ENCODE measurements at regions not wholly inside any gene's neighbourhood (a gene's known extent, or its start where the extent isn't known, plus 50 kb on each side); places are given as distances from the start of the nearest gene placed in this dataset.
"Not testable (repeated sequence)": the region's sequence is repeated elsewhere in the genome, so short reads cannot be mapped to it uniquely, and the experiment has no call there.

DNA sequence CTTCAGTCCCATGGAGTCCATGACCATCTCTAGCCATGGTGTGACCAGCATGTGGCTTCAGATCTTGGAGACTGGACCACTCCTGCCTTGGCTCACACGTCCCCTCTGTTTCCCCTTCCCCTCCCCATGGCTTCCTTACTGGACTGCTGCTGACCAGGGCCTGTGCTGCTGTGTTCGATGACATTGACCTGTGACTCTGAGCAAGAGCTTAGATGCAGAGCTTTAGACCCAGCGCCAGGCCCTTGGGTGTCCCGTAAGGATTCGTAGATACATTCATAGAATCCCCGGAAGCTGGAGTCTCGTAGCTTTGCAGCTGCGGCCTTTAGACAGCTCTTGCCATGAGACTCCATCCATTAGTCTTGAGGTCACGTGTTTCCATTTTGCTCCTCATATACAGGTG is 96.3 kb downstream of the NPIPB11 start:
- not testable (repeated sequence) for DNase-seq (ENCODE audit: low read depth)

DNA sequence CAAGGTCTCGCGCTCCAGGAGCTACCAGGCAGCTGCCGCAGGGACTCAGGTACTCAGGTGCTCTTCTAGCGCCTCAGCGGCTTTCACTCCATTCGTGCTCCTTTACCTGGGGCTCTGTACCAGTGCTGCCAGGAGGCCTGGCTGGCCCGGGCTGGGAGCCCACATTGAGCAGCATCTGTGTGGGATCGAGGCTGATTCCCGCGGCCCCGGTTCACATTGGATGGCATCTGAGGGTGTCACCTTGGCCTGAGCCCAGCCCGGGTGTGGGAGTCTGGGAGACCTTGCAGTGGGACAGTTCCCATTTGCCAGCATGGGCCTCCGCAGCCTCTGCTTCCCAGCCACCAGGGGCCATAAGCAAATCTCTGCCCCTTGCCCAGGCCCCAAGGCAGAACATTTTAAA is 96.9 kb downstream of the NPIPB11 start:
- not testable (repeated sequence) for DNase-seq (ENCODE audit: low read depth)

DNA sequence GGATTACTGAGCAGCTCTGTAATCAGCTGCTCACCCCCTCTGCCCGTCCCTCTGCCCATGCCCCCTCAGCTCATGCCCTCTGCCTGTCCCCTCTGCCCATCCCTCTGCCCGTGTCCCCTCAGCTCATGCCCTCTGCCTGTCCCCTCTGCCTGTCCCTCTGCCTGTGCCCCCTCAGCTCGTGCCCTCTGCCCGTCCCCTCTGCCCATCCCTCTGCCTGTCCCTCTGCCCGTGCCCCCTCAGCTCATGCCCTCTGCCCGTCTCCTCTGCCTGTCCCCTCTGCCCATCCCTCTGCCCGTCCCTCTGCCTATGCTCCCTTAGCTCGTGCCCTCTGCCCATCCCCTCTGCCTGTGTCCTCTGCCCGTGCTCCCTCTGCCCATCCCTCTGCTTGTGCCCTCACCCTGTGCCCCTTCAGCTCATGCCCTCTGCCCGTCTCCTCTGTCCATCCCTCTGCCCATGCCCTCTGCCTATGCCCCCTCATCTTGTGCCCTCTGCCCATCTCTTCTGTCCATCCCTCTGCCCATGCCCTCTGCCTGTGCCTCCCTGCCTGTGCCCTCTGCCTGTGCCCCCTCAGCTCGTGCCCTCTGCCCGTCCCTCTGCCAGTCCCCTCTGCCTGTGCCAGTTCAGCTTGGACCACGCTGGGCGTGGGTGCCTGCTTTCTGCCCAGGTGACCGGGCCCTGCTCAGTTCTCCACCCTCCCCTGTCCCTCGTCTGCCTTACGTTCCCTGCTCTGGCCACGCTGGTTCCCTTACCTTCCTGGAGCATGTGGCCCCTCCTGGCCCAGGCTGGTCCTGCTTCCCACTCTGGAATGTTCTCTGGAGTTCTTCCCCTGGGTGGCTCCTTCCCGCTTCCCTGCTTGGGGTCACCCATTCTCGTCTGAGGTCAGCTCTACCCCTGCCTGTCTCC is 97.6 kb downstream of the NPIPB11 start:
- no peak for DNase-seq (ENCODE audit: low read depth)

DNA sequence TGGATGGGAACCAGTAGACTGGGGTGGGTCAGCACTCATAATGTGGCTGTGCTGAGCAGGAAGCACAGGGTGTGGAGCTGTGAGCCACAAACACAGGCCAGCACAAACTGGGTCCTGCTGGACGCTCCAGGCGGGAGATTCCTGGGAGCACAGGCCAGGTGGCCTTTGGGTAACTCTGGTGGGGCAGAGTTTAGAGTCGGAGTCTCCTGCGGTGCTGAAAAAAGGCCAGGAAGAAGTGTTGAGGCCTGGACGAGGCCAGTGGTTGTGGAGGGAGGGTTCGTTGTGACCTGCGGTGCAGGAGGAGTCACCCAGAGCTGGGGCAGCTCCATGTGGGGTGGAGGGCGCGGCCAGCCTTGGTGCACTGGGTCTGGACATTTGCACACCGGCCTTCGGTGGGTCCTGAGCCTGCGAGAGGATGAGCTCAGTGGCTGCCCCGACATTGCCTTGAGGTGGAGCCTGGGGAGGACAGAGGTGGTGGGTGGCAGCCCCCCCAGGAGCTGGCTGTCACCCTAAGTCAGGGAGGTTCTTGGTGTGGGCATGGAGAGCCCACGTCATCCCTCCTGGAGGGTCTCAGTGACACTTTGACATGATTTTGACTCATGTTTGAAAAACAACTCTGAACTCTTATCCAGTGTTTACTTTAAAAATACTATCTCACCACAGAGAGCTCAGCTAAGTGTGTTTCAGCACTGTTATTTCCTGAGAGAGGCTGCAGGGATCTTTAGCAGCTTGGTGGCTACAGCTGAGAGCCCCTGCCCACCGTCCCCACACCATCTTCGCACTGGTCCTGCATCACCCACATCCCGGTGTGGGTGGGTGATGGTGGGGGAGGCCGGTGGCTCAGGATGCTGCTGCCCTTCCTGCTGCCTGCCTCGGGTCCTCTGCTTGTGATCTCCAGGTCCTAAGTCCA is 98.7 kb downstream of the NPIPB11 start:
- peak; percentile 77 for DNase-seq (ENCODE audit: low read depth)

DNA sequence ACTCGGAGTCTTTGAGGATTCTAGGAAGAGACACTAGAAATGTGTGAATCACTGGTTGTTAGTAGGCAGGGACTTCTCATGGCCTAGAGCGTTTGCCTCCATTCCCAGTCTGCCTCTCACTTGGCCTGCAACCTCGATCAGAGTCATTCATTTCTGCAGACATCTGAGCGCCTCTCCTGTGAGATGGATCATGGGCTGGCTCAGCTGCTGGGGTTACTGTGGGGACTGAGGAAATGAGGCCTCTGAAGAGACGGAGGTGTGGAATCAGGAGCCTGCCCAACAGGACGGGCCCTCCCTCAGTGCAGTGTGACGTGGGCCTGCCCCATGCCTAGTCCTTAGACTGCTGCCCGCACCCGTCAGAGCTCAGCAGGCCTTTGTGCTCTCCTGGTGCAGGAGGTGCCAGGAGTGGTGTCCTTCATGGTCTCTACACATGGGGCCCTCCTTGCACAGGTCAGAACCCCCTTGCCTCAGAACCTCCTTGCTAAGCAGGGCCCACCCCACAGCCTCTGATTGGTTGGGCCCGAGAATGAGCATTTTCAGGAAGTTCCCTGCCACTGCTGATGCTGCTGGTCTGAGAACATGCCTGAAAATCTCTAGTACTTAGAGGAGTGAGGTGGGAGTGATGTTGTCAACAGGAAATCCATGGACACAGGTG is 99.4 kb downstream of the NPIPB11 start:
- peak; percentile 81 for DNase-seq (ENCODE audit: low read depth)

DNA sequence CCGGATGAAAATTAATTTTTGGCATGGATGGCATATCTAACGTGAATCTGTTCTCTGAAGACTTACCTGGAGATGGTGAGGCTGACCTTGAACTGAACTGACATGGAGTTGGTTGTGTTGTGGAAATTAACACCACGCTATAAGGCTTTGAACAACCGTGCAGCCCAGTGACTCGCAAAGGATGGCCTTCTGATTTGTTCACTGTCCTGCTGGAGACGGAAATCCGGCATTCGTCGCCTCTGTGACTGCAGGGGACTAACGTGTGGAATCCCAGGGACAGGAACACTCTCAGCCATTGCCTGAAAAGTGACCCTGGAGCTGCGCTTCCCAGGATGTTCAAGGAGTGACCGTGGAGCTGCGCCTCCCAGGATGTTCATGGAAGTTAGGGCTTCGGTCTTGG is 100.3 kb downstream of the NPIPB11 start:
- no peak for DNase-seq (ENCODE audit: low read depth)

DNA sequence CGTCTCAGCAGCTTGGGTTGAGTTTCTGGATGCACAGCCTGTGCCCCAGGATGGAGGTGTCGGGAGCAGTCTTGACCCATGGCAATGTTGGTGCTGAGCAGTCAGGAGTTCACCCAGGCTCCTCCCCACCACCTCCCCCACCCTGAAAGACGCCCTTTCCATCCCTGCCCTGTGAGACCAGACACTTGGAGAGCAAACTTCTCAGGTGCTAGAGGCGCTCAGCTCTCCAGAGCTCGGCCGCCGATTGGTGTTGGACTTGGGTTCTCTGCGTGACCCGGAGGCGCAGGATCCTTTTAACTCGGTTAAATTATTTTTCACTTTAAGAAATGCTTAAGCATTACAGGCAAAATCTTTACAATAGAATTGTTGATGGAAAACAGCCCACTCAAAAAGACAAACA is 101.5 kb downstream of the NPIPB11 start:
- DNase-seq (ENCODE audit: low read depth): not testable (repeated sequence)

DNA sequence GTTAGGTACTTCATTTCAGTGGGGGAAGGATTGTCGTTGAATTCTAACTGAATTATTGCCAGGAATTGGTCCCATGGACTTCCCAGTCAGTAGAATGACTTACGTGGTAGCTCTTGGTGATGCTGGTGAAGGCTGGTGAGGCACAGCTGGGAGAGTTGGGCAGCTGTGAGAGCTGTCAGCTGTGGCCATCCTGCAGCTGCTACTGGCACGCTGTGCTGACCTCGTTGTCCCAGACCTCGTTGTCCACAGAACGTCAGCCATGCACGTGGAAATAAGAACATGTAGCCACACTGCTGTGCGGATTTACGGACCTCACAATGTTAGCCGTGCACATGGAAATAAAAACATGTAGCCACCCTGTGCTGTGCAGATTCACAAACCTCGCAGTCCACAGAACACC is 102.3 kb downstream of the NPIPB11 start:
- no peak for DNase-seq (ENCODE audit: low read depth)

DNA sequence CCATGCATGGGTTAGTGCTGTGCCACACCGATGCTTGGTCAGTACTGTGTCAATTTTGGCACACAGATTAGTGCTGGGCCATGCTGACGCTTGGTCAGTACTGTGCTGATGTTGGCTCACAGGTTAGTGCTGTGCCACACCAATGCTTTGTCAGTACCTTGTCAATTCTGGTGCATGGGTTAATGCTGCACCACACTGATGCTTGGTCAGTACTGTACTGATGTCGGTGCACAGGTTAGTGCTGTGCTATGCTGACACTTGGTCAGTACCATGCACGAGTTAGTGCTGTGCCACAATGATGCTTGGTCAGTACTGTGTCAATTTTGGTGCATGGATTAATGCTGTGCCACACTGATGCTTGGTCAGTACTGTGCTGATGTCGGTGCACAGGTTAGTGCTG is 103.0 kb downstream of the NPIPB11 start:
- DNase-seq (ENCODE audit: low read depth): no peak

DNA sequence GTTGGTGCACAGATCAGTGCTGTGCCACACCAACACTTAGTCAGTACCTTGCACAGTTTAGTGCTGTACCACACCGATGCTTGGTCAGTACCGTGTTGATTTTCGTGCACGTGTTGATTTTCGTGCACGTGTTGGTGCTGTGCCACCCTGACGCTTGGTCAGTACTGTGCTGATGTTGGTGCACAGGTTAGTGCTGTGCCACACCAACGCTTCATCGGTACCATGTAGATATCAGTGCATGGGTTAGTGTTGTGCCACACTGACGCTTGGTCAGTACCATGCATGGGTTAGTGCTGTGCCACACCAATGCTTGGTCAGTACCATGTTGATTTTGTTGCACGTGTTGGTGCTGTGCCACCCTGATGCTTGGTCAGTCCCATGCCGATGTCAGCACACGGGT is 103.5 kb downstream of the NPIPB11 start:
- no peak for DNase-seq (ENCODE audit: low read depth)

DNA sequence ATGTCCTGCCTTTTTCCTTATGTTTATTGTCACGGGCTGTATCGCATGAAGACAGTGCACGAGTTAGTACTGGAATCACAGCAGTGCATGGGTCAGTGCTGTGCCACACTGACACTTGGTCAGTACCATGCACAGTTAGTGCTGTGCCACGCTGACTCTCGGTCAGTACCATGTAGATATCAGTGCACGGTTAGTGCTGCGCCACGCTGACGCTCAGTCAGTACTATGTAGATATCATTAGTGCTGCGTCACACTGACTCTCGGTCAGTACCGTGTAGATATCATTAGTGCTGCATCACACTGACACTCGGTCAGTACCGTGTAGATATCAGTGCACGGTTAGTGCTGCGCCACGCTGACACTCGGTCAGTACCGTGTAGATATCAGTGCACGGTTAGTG is 104.1 kb downstream of the NPIPB11 start:
- DNase-seq (ENCODE audit: low read depth): not testable (repeated sequence)

DNA sequence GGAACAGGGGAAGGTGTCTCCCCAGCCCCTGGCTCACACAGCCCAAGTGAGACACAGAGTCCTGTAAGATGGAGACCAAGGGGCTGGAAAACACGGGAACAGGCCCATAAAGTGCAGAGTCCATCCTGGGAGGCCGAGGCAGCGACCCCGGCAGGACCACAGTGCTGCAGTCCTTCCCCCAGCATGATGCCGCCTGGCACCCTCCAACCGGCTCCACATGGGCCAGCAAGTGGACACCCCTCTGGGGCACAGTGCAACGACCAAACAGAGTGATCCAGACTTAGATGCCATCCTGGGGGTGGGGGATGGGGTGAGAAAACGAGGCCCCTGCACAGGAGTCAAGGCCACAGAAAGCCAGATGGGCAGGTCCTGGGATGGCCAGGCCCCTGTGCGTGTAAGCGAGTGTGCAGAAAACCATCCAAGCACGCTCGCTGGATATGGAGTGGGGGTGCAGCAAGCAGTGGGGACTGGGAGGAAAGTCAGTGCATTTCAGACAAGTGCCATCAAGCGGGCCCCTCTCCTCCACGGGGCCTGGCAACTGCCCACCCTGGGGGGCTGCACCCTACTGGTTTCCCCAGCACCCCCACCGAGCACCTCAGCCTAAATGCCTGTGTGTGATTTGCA is 104.7 kb downstream of the NPIPB11 start:
- DNase-seq (ENCODE audit: low read depth): not testable (repeated sequence)

DNA sequence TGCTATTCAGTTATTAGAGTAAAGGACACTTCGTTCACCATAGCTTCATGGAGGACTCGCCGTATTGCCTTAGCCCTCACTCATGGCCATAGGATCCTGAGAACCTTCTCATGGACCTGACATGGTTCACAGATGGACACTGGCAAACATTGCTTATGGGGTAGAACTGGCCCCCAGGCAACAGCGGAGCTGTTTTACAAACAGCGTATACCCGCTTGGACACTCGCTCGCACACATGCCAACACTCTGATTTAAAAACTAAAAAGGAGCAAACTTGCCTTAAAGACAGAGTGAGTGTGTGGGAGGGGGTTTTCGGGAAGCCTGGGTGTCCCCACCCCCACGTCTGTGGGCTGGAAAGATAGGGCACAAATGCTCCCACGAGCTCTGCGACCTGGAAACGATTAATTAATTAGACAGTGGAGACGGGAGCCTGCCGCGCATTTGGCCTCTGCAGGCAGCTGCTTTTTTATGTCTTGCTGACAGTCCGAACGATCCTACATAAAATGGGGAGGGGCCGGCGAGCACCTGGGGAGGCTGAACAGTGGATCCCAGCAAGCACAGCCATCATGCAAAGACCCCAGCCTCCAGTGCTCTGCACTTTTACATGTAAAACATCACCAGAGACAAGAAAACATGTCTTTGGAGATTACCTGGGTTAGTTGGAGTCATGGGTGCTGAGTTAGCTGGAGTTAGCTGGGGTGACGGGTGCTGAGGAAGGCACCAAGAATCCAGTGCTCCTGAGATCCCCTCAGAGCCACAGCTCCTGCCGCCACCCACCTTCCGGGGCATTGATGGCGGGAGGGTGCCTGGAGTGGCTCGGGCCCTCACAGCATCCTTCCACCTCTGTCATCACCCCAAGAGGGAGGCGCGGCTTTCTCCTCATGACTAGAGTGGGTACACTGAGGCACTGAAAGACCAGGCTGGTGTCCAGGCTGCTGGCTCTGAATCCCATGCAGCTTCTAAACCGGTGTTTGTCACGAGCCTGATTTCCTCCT is 105.7 kb downstream of the NPIPB11 start:
- not testable (repeated sequence) for DNase-seq (ENCODE audit: low read depth)

DNA sequence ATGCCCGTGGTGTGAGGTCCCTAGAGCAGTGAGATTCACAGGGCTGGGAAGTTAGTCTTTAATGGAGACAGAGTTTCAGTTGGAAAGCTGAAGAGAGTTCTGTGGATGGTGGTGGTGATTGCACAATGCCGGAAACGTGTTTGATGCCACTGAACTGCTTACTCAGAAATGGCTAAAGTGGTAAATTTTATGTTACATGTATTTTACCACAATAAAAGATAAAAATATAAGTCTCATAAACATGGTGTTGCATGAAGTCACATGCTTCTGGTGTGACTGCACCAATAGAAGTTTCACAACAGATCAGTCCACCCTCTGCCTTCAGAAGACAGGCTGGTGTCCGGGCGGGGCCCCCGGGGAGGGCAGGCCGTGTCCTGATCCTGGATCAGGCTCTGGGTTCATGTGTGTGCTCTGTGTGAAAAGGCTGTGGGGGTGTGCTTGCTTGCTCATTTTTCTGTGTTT is 106.5 kb downstream of the NPIPB11 start:
- peak; percentile 72 for DNase-seq (ENCODE audit: low read depth)

DNA sequence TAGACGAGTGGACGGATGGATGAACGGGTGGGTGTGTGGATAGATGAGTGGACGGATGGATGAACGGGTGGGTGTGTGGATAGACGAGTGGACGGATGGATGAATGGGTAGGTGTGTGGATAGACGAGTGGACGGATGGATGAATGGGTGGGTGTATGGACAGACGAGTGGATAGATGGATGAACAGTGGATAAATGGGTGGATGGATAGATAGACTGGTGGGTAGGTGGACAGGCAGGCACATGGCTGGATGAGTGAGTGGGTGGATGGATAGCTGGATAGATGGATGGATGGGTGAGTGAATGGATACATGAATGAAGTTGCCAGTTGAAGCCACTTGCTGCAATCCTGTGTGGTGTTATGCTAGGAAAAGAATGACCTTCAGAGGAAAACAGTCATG is 107.5 kb downstream of the NPIPB11 start:
- not testable (repeated sequence) for DNase-seq (ENCODE audit: low read depth)

DNA sequence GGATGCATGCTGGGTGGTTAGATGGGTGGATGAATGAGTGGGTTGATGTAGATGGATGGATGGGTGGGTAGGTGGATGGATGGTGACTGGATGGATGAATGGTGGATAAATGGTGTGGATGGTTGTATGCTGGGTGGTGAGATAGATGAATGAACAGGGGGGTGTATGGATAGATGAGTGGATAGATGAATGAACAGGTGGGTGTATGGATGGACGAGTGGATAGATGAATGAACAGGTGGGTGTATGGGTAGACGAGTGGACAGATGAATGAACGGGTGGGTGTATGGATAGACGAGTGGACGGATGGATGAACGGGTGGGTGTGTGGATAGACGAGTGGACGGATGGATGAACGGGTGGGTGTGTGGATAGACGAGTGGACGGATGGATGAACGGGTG is 108.2 kb downstream of the NPIPB11 start:
- DNase-seq (ENCODE audit: low read depth): not testable (repeated sequence)

DNA sequence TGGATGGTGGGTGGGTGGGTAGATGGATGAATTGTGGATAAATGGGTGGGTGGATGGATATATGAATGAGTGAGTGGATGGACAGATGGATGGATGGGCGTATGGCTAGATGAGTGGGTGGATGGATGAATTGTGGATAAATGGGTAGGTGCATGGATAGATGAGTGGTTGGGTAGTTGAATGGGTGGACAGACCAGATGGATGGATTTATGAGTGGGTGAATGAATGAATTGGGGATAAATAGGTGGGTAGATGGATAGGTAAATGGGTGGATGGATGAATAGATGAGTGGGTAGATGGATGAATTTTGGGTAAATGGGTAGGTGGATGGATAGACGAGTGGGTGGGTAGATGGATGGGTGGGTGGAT is 108.7 kb downstream of the NPIPB11 start:
- DNase-seq (ENCODE audit: low read depth): not testable (repeated sequence)

DNA sequence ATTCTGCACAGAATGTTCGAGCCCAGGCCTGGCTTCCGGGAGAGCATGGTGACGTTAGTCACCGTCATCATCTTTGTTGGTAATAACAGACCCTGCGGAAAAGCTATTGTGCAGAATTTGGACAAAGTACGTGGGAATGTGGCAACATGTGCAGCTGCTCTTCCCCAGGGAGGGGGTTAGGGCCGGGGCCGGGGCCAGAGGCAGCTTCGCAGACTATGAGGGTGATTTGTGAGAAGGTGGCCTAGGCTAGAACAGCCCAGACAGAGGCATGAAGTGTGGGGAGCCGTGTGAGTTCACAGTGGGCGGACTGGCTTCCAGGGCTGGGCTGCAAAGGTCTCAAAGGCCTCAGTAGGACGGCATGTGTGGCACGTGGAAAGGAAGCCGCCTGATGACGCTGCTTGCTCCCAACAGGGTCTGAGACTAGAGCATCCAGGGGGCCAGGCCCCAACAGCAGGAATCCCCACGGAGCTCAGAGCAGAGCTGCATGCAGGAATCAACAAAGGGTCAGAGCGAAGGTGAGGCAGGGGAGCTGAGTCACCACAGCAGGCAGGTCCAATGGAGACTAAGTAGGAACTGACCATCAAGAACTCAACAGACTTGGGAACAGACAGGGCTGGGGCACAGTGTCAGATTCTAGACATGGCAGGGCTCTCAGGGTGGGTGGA is 109.2 kb downstream of the NPIPB11 start:
- not testable (repeated sequence) for DNase-seq (ENCODE audit: low read depth)

DNA sequence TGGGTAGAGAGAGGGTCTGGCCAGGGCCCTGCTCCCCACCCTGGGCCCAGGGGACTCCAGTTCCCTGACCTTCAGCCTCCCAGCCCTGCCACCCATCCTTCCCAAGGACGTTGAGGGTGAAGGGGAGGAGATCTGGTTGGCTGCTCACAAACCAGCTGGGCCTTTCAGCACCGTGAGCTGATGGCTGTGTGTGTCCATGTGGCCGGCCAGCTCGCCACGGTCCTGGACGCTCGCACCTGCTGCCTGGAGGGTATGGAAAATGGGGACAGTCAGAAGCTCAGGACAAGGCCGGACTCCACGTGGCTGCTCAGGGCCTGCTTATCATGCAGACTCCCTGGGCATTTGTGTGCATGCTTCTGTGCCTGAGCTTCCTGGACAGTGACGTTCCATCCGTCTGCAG is 110.3 kb downstream of the NPIPB11 start:
- DNase-seq (ENCODE audit: low read depth): not testable (repeated sequence)
